ENCODE measurements at regions not wholly inside any gene's neighbourhood (a gene's known extent, or its start where the extent isn't known, plus 50 kb on each side); places are given as distances from the start of the nearest gene placed in this dataset.

- no peak for DNase-seq (ENCODE audit: low spot score)
These were observed 63.9 kb upstream of the SMIM21 start for GRCh38 chr18:75491361-75491760.

DNA sequence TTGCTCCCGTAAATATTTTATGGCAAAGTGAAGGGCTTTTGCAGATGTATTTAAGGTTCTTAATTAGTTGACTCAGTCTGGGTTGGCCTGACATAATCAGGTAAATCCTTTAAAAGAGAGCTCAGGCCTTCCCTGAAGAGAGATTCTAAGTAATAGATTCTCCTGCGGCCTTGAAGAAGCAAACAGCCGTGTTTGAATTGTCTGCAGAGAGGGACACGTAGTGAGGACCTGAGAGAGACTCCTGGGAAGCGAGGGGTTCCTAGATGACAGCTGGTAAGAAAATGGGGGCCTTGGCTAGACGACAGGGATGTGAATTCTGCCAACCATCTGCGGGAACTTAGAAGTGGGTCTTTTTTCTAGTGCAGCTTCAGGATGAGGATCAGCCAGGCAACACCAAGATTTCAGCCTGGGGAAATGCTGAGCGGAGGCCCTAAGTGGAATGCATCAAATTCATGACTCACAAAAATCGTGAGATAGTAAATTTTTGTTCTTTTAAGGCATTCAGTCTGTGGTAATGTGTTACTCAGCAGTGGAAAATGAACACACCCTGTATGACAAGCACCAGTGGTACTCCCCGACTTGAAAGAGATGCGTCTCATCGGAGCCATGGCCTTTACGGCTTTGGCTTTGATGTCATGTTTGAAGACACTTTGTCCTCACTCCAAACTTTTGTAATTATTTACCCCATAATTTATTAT is 62.1 kb upstream of the SMIM21 start:
- no peak for DNase-seq (ENCODE audit: low spot score)

- DNase-seq (ENCODE audit: low spot score) = no peak
These were observed 56.2 kb upstream of the SMIM21 start for GRCh38 chr18:75483662-75484061.

DNA sequence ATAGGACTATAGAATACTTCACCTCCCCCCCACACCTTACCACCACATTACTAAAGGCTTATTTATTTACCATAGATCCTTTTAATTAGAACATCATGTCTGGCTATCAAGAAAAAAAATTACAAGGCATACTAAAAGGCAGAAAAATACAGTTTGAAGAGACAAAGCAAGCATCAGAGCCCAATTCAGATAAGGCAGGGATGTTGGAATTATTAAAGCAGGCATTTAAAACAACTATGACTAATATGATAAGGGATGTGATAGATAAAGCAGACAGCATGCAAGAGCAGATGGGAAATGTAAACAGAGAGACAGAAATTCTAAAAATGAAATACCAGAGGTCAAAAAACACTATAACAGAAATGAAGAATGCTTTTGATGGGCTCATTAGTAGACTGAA is 55.4 kb upstream of the SMIM21 start:
- DNase-seq (ENCODE audit: low spot score) = no peak

DNA sequence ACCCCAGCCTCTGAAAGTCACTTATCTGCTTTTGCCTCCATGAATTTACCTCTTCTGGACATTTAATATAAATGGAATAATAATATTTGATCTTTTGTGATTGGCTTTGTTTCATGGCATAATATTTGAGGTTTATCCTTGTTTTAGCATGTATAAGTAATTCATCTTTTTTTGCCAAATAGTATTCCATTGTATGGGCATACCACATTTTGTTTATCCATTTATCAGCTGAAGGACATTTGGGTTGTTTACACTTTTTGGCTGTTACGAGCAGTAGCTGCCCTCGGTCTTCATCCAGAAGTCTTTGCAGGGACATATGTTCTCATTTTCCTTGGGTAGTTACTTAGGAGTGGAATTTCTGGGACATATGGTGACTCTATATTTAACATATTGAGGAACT is 53.0 kb upstream of the SMIM21 start:
- DNase-seq (ENCODE audit: low spot score) = no peak

- peak; percentile 52 for DNase-seq (ENCODE audit: low spot score)
These were observed 51.7 kb upstream of the SMIM21 start for GRCh38 chr18:75478996-75479880.

DNA sequence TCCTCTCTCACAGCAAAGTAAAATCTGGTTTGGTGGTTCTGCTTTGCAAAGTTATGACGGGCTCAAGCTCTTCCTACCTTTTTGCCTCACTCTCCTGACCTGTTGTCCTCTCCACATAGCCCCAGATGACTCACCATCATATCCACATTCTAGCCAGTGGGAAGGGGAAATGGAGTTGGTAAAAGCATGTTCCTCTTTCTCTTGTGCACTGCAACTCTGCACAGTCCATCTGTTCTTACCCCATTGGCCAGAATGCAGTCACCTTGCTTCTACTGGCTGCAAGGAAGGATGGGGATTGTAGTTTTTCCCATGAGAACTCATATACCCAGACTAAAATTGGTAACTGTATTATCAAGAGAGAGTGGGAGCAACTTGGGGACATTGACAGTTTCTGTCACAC is 50.4 kb upstream of the SMIM21 start:
- DNase-seq (ENCODE audit: low spot score) = no peak

Measured in Ammon's horn (tissue), 1 donor.